Dermis microvascular lymphatic vessel endothelial cell (primary cell): ENCODE measurements at regions not wholly inside any gene's neighbourhood (a gene's known extent, or its start where the extent isn't known, plus 50 kb on each side); places are given as distances from the start of the nearest gene placed in this dataset.
"Not testable (repeated sequence)": the region's sequence is repeated elsewhere in the genome, so short reads cannot be mapped to it uniquely, and the experiment has no call there.

Experiments
- DNase-seq, 2 donors: peaks; one replicate each; pipeline versions ENCODE4 v3.0.0 to v3.0.0-alpha.2; 2010; ENCODE audit warnings: low read depth in 2 of 2

DNA sequence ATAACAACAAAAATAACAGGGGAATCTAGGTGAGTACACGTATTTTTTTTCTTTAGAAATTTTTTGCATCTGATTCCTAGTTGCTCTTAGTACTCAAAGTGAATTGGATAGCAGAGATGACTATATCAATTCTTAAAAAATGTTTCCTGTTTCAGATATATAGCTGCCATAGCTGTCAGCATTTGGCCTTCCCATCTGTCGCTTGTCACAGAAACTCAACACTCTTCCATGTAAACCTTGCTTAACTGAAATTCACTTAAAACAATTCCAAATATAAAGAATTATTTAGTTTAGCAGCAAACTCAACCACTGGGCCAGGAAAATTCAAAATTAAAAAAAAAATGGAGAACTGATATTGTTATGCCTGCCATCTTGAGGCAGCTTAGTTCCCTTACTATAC, 807.5 kb downstream of the IGSF11 start:
- DNase-seq = no peak

- DNase-seq = no peak
Measured at GRCh38 chr3:118228151-118228550, 806.5 kb downstream of the IGSF11 start.

DNA sequence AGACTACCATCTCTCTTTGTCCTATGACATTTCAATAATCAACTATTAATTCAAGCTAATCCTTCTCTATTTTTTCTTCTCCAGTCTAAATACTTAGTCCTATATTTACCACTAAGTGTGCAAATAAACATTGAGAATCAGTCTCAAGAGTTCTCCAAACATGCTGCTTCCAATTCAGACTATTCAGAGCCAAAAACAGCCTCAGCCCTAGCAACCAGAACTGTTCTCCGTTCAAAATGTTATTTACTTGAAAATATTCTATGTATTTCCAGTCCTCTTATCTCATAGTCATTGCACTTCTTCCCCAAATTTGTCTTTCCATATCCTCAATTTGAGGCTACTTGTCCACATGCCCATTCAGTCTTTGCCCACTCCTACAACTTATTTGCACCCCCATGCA, 805.5 kb downstream of the IGSF11 start:
- DNase-seq = no peak

DNA sequence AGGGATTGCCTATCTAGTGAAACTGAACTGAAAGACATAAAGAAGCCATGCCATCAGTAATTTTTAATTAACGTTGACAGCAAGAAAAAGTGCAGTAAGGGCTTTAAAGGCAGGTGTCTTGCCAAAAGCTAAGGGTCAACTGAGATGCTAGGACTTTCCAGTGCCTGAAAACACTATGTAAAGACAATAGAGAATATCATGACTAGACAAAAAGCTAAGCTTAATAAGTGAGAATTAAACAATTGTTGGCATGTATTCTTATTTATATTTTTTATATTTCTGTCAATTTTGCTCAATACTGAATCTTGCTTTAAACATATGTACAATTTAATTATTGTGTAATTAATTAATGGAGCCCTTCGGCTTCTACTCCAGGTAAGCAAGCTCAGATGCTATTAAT, 803.1 kb downstream of the IGSF11 start:
- no peak for DNase-seq

DNA sequence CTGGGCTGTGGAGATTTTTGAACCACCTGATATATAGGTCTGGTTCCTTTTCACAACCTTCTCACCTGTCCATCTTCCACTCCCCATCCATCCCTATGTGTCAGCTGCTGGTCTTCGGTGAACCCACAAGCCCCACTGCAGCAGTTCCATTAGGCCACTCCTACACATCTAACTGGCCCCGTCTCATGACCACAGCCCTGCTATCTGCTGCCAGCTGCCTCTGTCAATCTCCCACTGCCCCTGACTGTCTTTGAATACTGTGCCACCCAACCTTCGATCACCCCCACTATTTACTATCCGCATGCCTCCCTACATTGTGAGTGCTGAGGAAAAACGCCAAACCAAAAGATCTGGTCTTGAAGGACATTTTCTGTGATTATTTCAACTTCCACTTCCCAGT, 795.4 kb downstream of the IGSF11 start:
- no peak for DNase-seq

DNA sequence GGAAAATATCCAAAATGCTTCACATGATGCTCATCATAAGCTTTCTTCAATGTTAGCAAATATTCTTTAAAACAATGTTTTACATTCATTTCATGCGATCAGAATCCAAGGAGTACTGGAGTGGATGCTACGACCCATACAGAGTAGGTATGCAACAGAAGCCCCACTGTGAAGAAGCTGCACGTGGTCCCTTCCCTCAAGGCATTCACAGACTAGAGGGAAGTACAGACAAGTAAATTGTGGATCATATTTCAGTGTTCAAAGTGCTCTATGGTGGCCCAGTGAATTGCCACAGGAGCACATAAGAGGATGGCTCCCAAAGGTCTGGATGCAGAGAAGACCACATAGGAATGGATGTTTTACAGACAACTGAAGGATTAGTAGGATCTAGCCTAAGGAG, 789.9 kb downstream of the IGSF11 start:
- DNase-seq = no peak

- DNase-seq = no peak
Measured at GRCh38 chr3:118245312-118245711, 789.3 kb downstream of the IGSF11 start.

DNA sequence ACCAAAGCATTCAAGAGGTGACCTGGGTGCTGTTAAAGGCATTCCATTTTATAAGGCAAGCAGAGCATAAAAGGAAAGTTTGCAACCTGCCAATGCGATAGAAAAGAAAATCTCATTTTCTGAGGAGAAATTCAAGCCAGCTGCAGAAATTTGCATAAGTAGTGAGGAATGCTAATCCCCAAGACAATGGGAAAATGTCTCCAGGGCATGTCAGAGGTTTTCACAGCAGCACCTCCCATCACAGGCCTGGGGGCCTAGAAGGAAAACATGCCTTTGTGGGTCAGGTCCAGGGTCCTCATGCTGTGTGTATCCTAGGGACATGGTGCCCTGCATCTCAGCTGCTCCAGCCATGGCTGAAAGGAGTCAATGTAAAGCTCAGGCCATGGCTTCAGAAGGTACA, 775.8 kb downstream of the IGSF11 start:
- DNase-seq = not testable (repeated sequence)

GRCh38 chr3:118262800-118263402, 771.7 kb downstream of the IGSF11 start:
- no peak for DNase-seq

GRCh38 chr3:118267588-118267987, 767.1 kb downstream of the IGSF11 start:
- DNase-seq = no peak

DNA sequence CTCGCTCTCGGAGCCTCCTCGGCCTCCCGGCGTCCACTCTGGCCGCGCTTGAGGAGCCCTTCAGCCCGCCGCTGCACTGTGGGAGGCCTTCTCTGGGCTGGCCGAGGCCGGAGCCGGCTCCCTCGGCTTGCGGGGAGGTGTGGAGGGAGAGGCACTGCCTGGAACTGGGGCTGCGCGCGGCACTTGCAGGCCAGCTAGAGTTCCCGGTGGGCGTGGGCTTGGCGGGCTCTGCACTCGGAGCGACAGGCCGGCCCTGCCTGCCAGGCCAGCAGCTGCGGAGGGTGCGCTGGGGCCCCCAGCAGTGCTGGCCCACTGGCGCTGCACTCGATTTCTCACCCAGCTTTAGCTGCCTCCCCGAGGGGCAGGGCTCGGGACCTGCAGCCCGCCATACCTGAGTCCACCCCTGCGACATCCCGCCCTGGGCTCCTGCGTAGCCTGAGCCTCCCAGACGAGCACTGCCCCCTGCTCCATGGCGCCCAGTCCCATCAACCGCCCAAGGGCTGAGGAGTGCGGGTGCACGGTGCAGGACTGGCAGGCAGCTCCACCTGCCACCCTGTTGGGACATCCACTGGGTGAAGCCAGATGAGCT, 765.0 kb downstream of the IGSF11 start:
- no peak for DNase-seq

- no peak for DNase-seq
Measured at GRCh38 chr3:118272991-118273390, 761.7 kb downstream of the IGSF11 start.

GRCh38 chr3:118277814-118278213, 756.8 kb downstream of the IGSF11 start:
- no peak for DNase-seq

DNA sequence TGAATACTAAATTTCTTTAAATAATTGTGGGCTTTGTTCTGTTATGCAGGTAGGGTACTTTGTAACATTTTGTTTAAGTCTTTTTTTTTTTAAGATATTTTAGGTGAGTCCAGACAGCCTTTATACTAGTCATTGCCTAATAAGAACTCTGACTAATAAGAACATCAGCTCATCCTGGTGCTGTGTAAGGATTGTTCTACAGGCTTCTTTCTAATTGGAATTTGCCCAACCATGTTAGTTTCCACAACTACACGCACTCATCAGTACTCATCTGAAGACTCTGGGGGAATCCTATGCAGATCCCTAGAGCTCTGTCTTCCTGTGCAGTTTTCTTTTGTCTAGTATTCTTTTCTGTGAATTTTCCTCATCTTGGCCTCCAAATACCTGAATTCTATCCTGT, 741.8 kb downstream of the IGSF11 start:
- DNase-seq = no peak

- DNase-seq = no peak
Measured at GRCh38 chr3:118298133-118298532, 736.5 kb downstream of the IGSF11 start.

DNA sequence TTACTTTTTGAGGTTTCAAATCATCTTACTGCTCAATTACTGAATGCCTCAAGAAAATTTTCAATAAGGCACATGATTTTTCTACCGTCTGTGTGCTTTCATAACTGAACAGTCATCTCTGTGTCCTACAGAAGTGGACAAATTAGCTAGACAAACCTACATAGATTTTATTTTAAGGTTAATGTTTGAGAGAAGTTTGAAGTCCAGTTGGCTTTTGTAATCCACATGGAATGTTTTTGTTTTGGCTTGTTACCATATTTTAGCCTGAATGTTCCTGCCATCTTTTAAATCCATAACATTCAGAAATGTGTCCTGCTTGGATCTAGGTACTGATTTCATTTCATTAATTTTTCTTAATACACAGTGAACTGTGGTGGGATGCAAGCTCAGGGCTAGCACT, 730.1 kb downstream of the IGSF11 start:
- DNase-seq = no peak

GRCh38 chr3:118332699-118333098, 701.9 kb downstream of the IGSF11 start:
- no peak for DNase-seq

DNA sequence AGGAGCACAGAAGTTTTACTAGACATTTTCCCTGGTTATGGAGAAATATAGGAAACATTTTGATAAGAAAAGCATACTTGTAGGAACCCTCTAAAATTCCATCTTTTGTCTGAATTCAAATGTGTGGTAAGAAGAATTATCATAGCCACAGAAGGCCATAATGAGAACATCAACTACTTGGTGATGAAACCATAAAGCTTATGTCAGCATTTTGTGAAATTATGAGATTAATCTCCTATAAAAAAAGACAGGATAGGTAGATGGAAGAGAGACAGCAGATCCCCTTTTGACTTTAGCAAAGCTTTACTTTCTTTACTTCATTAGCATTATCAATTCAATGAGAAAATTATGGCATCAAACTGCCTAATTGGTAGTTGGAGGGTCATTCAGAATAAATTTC, 697.0 kb downstream of the IGSF11 start:
- no peak for DNase-seq

GRCh38 chr3:118347396-118348168, 687.1 kb downstream of the IGSF11 start:
- DNase-seq = no peak

DNA sequence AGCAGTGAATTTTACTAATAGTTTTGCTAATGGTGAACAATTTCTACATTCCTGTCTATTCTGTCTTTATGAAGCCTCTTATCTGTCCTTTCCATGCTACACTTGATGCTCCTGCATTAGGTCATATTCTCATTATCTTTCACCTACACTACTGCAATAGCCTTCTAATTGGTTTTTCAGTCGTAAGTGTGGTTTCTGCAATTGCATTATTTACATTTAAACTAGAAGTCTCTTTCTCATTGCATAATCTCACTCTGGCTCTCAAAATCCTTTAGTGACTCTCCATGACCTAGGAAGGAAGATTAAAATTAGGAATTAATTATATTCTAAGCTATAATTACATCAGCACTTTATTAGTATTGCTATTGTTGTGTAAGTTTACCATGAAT, 686.5 kb downstream of the IGSF11 start:
- DNase-seq = no peak

DNA sequence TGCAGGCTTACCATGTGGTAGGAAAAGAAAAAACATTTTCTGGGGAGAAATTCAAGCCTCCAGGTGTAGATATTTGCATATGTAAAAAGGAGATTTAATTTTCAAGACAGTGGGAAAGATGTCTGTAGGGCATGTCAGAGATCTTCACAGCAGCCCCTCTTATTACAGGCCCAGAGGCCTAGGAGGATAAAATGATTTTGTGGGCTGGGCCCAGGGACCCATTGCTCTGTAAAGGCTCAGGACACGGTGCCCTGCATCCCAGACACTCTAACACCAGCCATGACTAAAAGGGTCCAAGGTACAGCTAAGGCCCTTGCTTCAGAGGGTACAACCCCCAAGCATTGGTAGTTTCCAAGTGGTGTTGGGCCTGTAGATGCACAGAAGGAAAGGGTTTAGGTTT, 680.1 kb downstream of the IGSF11 start:
- DNase-seq = no peak

GRCh38 chr3:118369892-118370491, 664.7 kb downstream of the IGSF11 start:
- DNase-seq = no peak

GRCh38 chr3:118380576-118380975, 654.1 kb downstream of the IGSF11 start:
- DNase-seq = no peak
